ENCODE measurements at regions not wholly inside any gene's neighbourhood (a gene's known extent, or its start where the extent isn't known, plus 50 kb on each side); places are given as distances from the start of the nearest gene placed in this dataset.

DNA sequence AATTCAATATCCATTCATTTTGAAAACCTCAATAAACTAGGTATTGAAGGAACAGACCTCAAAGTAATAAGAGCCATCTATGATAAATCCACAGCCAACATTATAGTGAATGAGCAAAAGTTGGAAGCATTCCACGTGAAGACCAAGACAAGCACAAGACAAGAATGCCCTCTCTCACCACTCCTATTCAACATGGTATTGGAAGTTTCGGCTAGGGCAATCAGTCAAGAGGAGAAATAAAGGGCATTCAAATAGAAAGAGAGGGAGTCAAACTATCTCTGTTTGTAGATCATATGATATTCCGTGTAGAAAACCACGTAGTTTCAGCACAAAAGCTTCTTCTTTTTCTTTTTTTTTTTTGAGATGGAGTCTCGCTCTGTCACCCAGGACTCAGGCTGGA, 550.3 kb downstream of the FSCB start:
- DNase-seq, result no peak

DNA sequence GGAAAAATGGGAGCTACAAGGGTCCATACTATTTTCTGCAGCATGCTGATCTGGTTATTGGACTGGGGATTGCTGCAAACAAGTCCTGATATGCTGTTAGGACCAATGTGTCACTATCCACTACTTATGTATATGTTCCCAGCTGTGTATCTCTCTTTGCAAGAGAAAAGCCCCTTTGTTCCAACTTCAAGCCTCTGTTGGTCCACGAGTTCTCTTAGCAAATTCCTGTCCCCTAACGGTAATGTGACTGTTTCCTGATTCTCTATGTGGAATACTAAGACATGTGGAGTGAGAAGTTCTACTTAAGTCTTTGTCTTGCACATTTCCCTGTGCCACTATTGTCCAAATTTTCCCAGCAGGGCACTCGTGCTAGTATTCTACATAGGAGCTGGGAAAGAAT, 557.7 kb downstream of the FSCB start:
- DNase-seq, result no peak

DNA sequence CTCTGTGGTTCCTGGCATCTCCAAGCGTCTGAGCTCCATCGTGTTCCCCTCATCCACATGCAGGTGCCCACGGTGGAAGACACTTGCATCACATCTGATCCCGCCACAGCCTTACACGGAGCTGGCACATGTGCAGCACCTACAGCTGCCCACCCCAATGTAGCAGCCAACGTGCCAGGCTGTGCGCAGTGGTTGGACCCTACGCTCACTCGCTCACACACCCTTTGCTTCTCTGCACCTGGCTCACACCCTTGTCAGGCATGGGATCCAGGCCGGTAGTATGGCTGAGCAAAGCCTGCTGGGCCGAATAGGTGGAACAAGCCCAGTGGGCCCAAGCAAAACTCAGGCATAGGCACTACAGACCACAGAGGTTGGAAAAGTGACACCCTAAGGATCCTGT, 567.2 kb downstream of the FSCB start:
- no peak for DNase-seq

DNA sequence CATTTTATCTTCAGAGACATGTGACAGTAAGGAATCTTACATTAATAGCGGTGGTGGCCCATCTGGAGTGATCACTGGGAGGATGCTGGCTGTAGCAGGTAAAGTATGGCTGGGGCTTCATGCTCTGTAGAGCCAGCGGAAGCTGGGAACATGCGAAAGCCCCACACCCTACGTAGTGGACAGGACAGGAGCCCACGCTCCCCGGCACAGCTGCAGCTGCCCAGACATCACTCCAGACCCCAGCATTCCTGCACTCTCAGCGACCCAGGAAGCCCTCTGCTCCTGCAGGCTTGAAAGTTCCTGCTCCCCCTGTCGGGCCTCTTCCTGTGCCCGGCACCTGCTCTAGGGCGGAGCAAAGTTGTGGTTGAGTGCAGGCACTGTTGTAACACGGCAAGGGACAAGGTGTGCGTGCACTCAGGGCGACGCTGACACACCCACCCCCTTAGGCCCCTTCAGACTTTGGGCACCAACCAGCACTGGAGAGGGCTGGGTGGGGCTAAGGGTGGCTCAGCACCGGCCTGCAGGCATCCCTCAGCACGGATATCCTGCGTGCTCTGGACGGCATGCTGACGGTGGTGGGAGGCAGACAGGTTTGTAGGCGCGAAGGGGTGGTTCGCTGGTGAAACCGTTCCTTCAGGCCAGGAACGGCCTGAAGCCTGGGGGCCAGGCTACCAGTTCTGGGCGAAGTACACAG, 568.3 kb downstream of the FSCB start:
- no peak for DNase-seq

DNA sequence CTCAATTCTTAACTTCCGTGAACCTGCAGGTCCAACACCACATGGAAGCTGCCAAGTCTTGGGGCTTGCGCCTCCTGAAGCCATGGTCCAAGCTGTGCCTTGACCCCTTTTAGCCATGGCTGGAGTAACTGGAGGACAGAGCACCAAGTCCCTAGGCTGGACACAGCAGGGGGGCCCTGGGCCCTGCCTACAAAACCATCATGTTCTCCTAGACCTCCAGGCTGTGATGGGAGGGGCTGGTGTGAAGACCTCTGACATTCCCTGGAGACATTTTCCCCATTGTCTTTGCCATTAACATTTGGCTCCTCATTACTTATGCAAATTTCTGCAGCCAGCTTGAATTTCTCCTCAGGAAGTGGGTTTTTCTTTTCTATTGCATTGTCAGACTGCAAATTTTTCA, 570.1 kb downstream of the FSCB start:
- DNase-seq, result no peak

DNA sequence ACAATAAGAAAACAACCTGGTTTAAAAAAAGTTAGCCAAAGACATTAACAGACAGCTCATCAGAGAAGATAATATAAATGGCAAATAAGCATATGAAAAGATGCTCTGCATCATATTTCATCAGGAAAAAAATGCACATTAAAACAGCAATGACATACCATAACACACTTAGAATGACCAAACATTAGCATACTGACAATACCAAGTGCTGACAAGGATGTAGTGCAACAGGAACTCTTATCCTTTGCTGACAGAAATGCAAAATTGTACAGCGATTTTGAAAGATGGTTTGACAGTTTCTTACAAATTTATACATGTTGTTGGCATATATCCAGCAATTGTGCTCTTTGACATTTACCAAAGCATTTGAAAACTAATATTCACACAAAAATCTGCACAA, 573.0 kb downstream of the FSCB start:
- DNase-seq, result no peak

DNA sequence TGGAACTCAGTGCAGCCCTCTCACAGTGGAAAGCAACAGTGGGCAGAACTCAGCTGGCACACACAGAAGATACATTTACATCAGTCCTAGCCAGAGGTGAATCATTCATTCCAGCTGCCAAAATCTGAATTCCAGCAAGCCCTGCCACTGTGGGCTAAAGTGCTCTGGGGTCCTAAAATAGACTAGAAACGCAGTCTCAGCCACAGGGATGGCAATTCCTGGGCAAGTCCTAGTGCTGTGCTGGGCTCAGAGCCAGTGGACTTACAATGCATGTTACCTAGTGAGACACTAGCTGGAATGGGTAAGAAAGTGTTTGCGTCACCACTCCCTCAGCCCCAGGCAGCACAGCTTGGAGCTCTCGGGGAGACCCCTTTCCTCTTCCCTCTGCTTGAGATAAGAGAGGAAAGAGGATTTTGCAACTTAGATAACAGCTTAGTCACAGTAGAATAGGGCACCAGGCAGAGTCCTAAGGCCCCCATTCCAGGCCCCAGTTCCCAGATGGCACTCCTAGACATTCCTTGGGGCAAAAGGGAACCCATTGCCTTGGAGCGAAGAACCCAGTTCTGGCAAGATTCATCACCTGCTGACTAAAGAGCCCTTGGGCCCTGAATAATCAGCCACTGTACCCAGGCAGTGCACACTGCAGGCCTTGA, 592.9 kb downstream of the FSCB start:
- DNase-seq, result no peak

DNA sequence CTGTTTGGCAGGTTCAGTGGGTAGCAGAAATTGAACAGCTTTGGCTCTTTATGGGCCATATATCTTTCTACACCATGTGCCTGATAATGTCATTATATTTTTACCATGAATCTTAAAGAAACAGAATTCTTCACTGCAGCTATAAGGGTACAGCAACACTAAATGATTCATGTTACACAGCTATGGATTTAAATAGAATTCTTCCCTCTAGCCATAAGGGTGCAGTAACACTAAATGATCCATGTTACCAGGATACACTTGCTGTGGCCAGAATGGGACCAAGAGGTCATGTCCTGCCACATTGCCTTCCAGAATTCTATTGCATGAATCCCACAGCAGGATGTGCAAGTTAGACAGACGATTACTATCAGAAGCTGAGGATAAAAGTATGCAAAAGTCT, 603.9 kb downstream of the FSCB start:
- DNase-seq, result no peak

DNA sequence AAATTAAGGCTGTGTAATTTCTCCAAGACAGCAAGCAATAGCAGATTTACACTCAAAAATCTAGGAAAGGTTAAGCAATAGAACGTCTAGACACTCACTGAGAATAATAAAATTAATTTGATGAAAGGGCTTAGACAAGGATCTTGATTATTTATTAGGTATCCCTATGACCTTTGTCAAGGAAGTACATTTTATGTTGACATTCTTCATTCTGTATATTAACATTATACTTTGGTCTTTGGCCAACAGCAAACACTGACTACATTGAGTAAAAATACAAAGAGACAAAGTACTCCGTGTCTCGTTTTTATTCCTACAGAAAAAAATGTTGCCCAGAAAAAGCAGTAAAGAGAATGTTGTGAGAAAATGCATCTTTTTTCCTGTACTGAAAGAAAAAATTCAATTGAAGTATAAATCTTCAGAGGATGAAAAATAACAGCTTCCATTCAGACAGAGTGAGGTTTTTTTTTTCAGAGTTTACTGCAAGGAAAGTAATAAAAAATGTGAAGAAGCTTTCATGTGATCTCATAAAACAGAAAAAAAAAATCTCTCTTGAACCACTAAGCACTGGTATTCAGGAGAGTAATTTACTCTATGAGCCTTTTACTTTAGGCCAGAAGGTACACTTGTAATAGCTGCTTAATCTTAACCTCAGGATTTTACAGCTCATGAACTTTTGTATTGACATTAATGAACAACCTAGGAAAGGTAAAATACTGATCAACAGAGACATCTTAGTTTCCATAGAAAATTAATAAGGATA, 605.0 kb downstream of the FSCB start:
- DNase-seq, result no peak

DNA sequence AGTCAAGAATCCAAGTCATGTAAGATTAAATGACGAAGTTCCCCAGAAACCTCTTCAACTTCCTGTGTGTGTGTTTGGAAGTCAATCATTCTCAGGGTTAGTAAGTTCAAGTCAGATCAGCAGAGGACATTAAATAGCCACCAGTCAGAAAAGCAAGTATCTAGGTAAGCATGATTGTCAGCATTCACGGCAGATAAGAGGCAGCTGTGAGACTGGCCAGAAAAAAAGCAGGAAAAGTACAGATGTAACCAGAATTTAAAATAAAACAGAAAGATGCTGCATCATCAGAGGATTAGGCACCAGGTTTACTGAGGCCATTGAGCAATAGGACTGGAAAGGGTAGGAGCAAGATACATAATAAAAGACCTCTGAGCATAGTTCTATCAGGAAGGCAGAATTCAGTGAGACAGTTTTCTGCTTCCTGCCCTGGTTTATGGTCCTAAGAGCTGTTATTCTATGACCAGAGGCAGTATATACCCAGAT, 606.9 kb downstream of the FSCB start:
- no peak for DNase-seq

DNA sequence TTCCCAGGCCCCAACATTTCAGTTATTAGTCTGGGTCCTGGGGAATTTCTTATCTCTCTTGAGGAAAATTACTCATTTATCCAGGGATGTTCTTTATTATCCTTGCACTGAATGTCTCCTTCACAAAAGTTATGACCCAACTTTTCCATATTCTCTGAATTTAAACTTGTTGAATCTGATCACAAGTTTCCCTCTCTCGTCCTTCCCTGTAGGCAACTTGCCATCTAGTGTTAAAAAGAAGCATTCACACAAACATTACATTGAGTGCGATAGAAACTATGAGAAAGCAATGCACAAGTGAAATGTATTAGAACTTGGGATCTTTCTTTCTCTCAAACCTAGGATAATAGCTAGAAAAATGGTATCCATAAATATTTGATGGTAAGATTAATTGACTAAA, 608.4 kb downstream of the FSCB start:
- no peak for DNase-seq

DNA sequence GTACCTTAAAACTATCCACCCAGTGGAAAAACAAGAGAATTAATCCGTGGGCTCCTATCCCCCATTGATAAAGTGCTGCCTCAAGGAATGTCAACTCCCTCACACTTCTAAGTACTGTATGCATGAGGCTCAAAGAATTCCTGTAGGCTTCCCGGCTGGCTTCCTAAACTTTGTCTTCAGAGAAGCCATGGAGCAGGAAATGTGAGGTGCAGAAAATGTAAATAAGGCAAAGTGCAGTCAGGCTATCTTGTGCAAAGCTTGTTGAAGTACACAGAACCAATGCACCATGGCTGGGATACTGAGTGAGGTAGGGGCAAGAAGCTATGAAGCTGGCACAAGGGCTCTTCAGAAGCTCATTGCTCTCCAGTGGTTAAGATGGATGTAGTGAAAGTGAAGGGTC, 611.0 kb downstream of the FSCB start:
- DNase-seq, result no peak

DNA sequence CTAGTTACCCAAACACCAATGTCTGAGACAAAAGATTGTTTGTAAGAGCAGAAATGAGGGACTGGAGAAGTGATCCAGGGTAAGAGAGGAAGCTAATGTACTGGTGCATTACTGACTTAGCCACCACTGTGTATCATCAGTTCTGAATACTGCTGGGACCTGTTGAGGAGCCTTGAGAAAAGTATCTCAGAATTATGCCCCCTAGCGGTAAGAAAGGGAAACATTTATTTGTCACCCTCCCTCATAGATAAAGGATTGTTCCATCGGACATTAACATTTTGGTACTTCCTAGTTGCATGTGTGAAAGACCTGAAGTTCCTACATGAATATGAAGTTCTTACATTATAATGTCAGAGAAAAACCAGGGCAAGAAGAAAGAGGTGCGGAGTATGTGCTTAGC, 612.5 kb downstream of the FSCB start:
- DNase-seq, result no peak

DNA sequence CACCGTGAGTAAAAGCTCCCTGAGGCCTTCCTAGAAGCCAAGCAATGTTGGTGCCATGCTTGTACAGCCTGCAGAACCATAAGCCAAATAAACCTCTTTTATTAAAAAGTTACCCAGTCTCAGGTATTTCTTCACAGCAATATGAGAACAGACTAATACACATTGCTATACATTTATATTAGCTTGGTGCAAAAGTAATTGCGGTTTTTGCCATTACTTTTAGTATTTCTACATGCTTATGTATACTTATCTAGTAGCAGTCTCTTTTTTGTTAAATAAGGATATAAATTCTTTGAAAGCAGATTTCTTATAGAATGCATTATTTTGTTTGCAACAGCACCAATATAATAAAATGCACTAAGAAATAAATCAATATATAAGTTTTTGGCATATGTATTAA, 619.6 kb downstream of the FSCB start:
- no peak for DNase-seq

DNA sequence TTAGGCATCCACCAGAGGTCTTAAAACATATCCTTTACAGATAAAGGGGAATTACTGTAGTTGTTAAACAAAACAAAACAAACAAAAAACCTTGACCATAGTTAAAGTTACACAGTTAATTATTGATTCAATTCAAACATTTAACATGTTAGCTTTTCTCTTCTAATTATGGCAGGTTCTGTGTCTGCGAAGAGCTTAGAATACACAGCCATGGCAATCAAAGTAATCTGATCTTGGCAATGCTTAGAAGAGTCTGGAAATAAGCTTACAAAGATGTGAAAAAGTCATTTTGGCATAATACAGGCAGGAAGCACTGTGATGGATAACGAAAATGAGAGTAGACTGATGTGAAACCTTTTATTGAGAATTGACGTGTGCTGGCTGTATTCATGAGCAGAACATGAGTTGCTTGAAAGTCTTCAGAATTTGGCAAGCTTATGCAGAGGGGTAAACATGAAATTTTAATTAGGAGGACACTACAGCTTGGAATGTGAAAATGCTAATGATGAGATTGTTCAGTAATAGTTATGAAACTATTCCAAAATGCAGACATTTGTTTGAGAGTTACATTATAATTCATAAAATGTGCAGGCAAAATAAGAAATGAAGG, 629.6 kb downstream of the FSCB start:
- no peak for DNase-seq

DNA sequence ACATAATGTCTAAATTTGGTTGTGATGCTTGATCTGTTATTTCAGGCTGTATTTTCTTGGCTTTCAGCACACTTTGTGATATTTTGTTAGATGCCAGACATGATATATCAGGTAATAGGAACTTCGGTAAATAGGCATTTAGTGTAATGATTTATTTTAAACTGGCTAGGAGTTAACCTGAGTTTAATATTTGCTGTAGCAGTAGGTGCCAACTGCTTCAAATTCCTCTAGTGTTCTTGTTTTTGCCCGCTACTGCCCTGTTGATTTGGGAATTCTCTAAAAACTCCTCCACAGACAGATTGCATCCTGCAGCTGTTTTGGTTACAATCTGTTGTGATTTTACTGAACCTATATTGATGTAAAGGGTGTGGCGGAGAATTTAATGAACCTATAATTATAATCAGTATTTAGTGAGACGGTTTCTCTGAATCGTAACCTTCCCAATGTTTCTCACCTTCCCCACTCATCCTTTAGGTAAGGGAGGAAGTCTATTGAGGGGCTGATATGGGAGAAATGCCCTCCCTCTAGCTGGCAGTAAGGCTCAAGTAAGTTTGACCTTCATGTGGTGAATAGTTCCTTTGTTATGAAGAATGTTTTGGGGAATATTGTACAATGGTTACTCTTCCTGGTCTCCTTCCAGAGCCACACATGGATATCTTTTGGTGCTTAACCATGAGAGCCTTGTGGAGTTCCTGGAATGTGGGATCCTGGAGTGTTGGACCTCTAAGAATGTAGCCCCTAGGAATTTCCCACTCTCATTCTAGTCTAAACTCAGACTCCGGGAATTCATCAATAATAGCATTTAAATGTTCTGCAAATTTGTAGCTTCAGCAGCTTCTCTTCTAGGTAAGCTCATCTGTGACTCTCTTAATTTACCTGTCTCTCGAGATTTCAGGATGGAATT, 634.1 kb downstream of the FSCB start:
- no peak for DNase-seq

DNA sequence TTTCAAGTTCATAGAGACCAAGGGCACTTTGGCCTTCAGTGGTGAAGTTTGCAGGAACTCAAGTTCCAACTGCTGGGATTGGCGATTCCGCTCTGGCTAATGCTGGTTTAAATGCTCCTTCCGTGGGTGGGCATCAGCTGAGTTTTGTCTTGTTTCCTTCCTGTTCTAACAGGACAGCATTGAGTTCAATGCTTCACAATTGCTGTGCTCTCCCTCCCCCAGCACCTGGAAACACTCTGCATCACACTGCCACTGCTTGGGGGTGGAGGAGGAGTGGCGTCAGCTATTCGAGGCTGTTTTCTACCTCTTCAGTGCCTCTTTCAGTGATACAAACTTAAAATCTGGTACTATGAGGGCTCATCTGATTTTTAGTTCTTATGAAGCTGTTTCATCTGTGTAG, 634.9 kb downstream of the FSCB start:
- DNase-seq, result no peak

DNA sequence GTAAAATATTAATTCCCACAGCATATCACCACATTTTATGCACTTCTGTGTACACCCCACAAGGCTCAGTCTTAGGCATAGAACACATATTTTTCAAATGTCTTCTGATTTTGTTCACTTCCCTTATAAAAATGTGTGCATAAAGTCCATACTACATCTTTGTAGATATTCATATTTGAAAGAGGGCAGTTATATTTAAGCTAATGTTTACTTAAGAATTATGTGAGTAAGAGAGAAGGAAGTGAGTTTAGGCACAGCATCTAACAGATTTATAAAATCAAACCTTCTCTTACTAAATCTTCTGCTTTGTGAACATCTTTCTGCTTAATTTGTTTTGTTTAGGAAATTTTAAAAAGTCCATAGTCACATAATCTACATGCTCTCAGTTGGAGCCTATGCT, 648.1 kb downstream of the FSCB start:
- no peak for DNase-seq

DNA sequence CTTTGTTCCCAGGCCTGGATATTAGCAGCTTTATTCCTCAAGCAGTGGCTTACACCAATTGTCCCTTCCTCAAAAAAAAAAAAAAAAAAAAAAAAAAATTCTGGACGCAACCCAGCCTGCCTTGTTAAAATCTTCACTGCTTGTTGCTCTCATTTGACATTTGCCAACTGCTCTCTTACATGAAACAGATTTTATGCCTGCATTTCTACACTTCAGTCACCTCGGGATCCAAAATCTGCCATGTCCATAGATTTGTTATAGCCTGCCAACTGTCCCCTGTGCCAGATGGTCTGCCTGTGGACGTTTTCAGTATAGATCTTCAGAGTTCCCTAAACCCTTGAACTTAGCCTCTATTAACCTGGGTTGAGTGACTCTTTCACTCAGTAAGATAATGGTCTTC, 651.5 kb downstream of the FSCB start:
- DNase-seq, result no peak

DNA sequence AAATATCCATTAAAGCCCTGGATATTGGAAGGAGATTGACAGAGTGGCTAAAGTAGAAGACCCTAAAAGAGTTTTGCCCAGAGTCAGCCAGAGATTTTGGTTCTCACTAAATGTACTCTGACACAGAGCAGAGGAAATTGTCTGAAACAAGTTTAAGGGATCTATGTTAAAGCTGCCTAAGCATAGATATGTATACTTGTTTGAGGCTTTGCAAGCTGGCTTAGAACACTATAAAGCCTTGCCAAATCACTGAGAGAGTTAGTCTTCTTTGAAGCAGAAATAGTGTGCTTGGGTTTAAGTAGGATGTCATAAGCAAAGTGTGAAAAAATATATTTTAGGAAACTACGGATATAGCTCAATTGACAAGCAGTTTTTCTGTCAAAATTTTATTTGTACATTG, 653.5 kb downstream of the FSCB start:
- DNase-seq, result no peak

DNA sequence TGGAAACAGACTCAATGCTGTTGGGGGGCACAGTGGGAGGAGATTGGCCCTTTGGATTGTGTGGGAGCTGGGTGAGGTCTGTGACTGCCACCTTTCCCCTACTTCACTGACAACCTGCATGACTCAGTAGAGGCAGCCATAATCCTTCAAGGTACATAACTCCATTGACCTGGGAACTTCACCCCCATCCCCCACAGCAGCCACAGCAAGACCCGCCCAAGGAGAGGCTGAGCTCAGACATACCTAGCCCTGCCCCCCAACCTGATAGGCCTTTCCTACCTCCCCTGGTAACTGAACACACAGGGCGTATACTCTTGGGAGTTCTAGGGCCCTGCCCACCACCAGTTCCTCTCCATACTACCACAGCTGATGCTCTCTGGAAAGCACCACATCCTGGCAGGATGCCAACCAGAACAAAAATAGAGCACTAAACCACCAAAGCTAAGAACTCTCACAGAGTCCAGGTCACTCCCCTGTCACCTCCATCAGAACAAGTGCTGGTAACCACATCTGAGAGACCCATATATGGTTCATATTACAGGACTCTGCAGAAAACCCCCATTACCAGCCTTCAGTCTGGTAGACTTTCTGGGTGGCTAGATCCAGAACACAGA, 703.9 kb downstream of the FSCB start:
- DNase-seq, result no peak

DNA sequence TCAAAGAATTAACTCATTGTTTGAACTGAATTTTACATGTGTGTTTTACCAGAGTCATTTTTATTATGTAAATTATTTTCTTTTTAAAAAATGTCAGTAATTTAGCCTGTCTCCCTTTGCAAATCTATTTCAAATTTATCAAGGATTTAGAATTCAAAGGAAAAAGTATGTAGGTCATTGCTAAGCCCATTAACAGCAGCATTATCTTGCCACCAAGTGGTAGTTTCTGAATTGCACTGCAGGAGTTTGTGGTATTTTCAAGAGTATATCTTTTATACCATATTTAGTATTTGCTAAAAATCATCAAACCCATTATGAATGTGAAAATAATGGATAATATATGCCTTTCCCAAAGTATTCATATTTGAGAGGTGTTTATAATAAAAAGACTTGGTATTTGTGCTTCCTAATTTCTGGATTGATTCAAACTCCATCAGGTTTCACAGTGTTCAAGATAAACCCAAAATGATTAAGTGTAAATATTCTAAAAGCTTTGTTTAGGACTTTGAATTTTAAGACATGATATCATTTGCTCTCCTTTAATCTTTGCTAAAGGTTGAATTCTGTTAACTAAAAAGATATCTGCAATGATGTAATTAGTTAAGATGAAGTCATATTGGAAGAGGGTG, 711.4 kb downstream of the FSCB start:
- no peak for DNase-seq
